ENCODE measurements at regions not wholly inside any gene's neighbourhood (a gene's known extent, or its start where the extent isn't known, plus 50 kb on each side); places are given as distances from the start of the nearest gene placed in this dataset.
"Not testable (repeated sequence)": the region's sequence is repeated elsewhere in the genome, so short reads cannot be mapped to it uniquely, and the experiment has no call there.

- no peak for DNase-seq
These were observed 214.9 kb upstream of the EDNRB start for GRCh38 chr13:78133511-78133910.

GRCh38 chr13:78131811-78132210 lies 213.2 kb upstream of the EDNRB start:
- no peak for DNase-seq

- no peak for DNase-seq
These were observed 212.7 kb upstream of the EDNRB start for GRCh38 chr13:78131346-78131745.

- DNase-seq, result no peak
These were observed 211.2 kb upstream of the EDNRB start for GRCh38 chr13:78129823-78130222.

GRCh38 chr13:78129359-78129758 lies 210.7 kb upstream of the EDNRB start:
- no peak for DNase-seq

GRCh38 chr13:78121459-78122348 lies 203.1 kb upstream of the EDNRB start:
- peak; percentile 60 for DNase-seq

GRCh38 chr13:78121001-78121400 lies 202.4 kb upstream of the EDNRB start:
- DNase-seq, result no peak

GRCh38 chr13:78120144-78120543 lies 201.5 kb upstream of the EDNRB start:
- not testable (repeated sequence) for DNase-seq

GRCh38 chr13:78117070-78117469 lies 198.4 kb upstream of the EDNRB start:
- DNase-seq, result not testable (repeated sequence)

GRCh38 chr13:78105656-78106055 lies 187.0 kb upstream of the EDNRB start:
- no peak for DNase-seq

- DNase-seq, result no peak
These were observed 185.3 kb upstream of the EDNRB start for GRCh38 chr13:78103936-78104335.

- no peak for DNase-seq
These were observed 184.1 kb upstream of the EDNRB start for GRCh38 chr13:78102741-78103140.

- peak; percentile 49 for DNase-seq
These were observed 183.6 kb upstream of the EDNRB start for GRCh38 chr13:78102121-78102677.

- DNase-seq, result peak; percentile 4
These were observed 181.9 kb upstream of the EDNRB start for GRCh38 chr13:78100486-78100885.

GRCh38 chr13:78098249-78098648 lies 179.6 kb upstream of the EDNRB start:
- no peak for DNase-seq

- no peak for DNase-seq
These were observed 177.6 kb upstream of the EDNRB start for GRCh38 chr13:78096221-78096620.

GRCh38 chr13:78087966-78088678 lies 169.5 kb upstream of the EDNRB start:
- no peak for DNase-seq

- no peak for DNase-seq
These were observed 167.0 kb upstream of the EDNRB start for GRCh38 chr13:78085434-78086225.

- no peak for DNase-seq
These were observed 165.8 kb upstream of the EDNRB start for GRCh38 chr13:78084401-78084800.

- no peak for DNase-seq
These were observed 159.5 kb upstream of the EDNRB start for GRCh38 chr13:78078168-78078567.

- DNase-seq, result no peak
These were observed 148.7 kb upstream of the EDNRB start for GRCh38 chr13:78067290-78067689.

GRCh38 chr13:78065141-78065540 lies 146.5 kb upstream of the EDNRB start:
- DNase-seq, result no peak

GRCh38 chr13:78061806-78062205 lies 143.2 kb upstream of the EDNRB start:
- DNase-seq, result no peak

All from fibroblast of skin of right quadriceps (primary cell).